Osteocyte (in vitro differentiated cells): ENCODE measurements at regions not wholly inside any gene's neighbourhood (a gene's known extent, or its start where the extent isn't known, plus 50 kb on each side); places are given as distances from the start of the nearest gene placed in this dataset.

Experiments used
- DNase-seq: peaks from one replicate; pipeline ENCODE4 v3.0.0; 2021; ENCODE audit warnings: mixed read lengths; ENCODE audit not compliant: unreplicated experiment; ENCODE audit errors: extremely low spot score
- H3K27ac Mint-ChIP-seq: one replicate; pipeline ENCODE4 v1.8.0; 2021; ENCODE audit warnings: mild to moderate bottlenecking, mixed read lengths; ENCODE audit not compliant: unreplicated experiment
- H3K27me3 Mint-ChIP-seq: one replicate; pipeline ENCODE4 v1.8.0; 2021; ENCODE audit warnings: mixed read lengths; ENCODE audit not compliant: unreplicated experiment
- H3K36me3 Mint-ChIP-seq: one replicate; pipeline ENCODE4 v1.8.0; 2021; ENCODE audit warnings: mixed read lengths; ENCODE audit not compliant: unreplicated experiment
- H3K4me1 Mint-ChIP-seq: one replicate; pipeline ENCODE4 v1.8.0; 2021; ENCODE audit warnings: mixed read lengths; ENCODE audit not compliant: unreplicated experiment
- H3K4me3 Mint-ChIP-seq: one replicate; pipeline ENCODE4 v1.8.0; 2021; ENCODE audit warnings: mild to moderate bottlenecking, moderate library complexity, mixed read lengths; ENCODE audit not compliant: unreplicated experiment
- H3K9me3 Mint-ChIP-seq: one replicate; pipeline ENCODE4 v1.8.0; 2021; ENCODE audit warnings: mixed read lengths; ENCODE audit not compliant: unreplicated experiment
- CTCF ChIP-seq: fragments of 200-600 bp; sonication (generic); IDR thresholded peaks from 2 replicates; pipeline ENCODE4 v1.5.0; 2021; ENCODE audit warnings: antibody characterized with exemption, mild to moderate bottlenecking, moderate library complexity

- no peak for DNase-seq
- no peak overlapping the region for H3K4me3 Mint-ChIP-seq
- no peak for TF ChIP-seq CTCF
- H3K27ac Mint-ChIP-seq, result no peak overlapping the region
- H3K4me1 Mint-ChIP-seq, result no peaks in the 10 kb centered on the region
- H3K9me3 Mint-ChIP-seq, result peaks cover 29% of the 10 kb centered on the region
- no peaks in the 10 kb centered on the region for H3K36me3 Mint-ChIP-seq
- H3K27me3 Mint-ChIP-seq, result no peaks in the 10 kb centered on the region
Measured at GRCh38 chr13:22047785-22048104, 376.9 kb downstream of the FGF9 start.

- no peaks in the 10 kb centered on the region for H3K36me3 Mint-ChIP-seq
- peaks cover 29% of the 10 kb centered on the region for H3K9me3 Mint-ChIP-seq
- H3K27me3 Mint-ChIP-seq, result no peaks in the 10 kb centered on the region
- TF ChIP-seq CTCF, result no peak
- no peak overlapping the region for H3K27ac Mint-ChIP-seq
- no peak overlapping the region for H3K4me3 Mint-ChIP-seq
- DNase-seq, result no peak
- H3K4me1 Mint-ChIP-seq, result no peaks in the 10 kb centered on the region
Measured at GRCh38 chr13:22049384-22049783, 378.5 kb downstream of the FGF9 start.

GRCh38 chr13:22050951-22051563 is 380.2 kb downstream of the FGF9 start:
- Mint-ChIP-seq H3K27me3 (no peaks in the 10 kb centered on the region), H3K27ac (no peak overlapping the region), H3K4me3 (no peak overlapping the region), H3K36me3 (no peaks in the 10 kb centered on the region), H3K9me3 (peaks cover 35% of the 10 kb centered on the region), H3K4me1 (no peaks in the 10 kb centered on the region)
- no peak for DNase-seq
- TF ChIP-seq CTCF, result no peak

GRCh38 chr13:22053053-22053452 is 382.2 kb downstream of the FGF9 start:
- H3K4me3 Mint-ChIP-seq, result no peak overlapping the region
- H3K36me3 Mint-ChIP-seq, result no peaks in the 10 kb centered on the region
- no peak overlapping the region for H3K27ac Mint-ChIP-seq
- H3K4me1 Mint-ChIP-seq, result no peaks in the 10 kb centered on the region
- DNase-seq, result no peak
- no peaks in the 10 kb centered on the region for H3K27me3 Mint-ChIP-seq
- peaks cover 34% of the 10 kb centered on the region for H3K9me3 Mint-ChIP-seq
- no peak for TF ChIP-seq CTCF

- no peak for DNase-seq
- no peak overlapping the region for H3K27ac Mint-ChIP-seq
- H3K4me3 Mint-ChIP-seq, result no peak overlapping the region
- H3K27me3 Mint-ChIP-seq, result no peaks in the 10 kb centered on the region
- H3K4me1 Mint-ChIP-seq, result no peaks in the 10 kb centered on the region
- H3K36me3 Mint-ChIP-seq, result no peaks in the 10 kb centered on the region
- peaks cover 40% of the 10 kb centered on the region for H3K9me3 Mint-ChIP-seq
- no peak for TF ChIP-seq CTCF
Measured at GRCh38 chr13:22055259-22055658, 384.4 kb downstream of the FGF9 start.
